Esophagus muscularis mucosa (tissue), 4 donors: ENCODE measurements at regions not wholly inside any gene's neighbourhood (a gene's known extent, or its start where the extent isn't known, plus 50 kb on each side); places are given as distances from the start of the nearest gene placed in this dataset.

Source experiments
- DNase-seq: peaks from one replicate; pipeline ENCODE4 v3.0.0-alpha.2; 2017; ENCODE audit errors: extremely low spot score
- H3K27ac ChIP-seq, 4 donors: fragments of 200-600 bp; sonication (generic); replicated peaks in 1 of 4; 1 replicate in 3 of 4; 2 replicates in 1 of 4; pipeline ENCODE4 v1.5.1; 2016 to 2019; ENCODE audit warnings: mild to moderate bottlenecking in 1 of 4
- H3K27me3 ChIP-seq, 4 donors: fragments of 200-600 bp; sonication (generic); one replicate each; pipeline versions ENCODE4 v1.5.1 to v1.6.0; 2016 to 2019
- H3K36me3 ChIP-seq, 4 donors: fragments of 200-600 bp; sonication (generic); one replicate each; pipeline ENCODE4 v1.5.1; 2016 to 2019
- H3K4me1 ChIP-seq, 4 donors: fragments of 200-600 bp; sonication (generic); one replicate each; pipeline ENCODE4 v1.5.1; 2016 to 2019
- H3K4me3 ChIP-seq, 4 donors: fragments of 200-600 bp; sonication (generic); 1 replicate in 2 of 4; 2 replicates in 2 of 4; pipeline ENCODE4 v1.5.1; 2016 to 2019; ENCODE audit warnings: mild to moderate bottlenecking in 4 of 4, moderate library complexity in 1 of 4
- H3K9me3 ChIP-seq, 4 donors: fragments of 200-600 bp; sonication (generic); 1 replicate in 3 of 4; 2 replicates in 1 of 4; pipeline ENCODE4 v1.5.1; 2016 to 2019
- CTCF ChIP-seq, 3 experiments: fragments of 200-600 bp in 2 of 3; fragments of 450-650 bp in 1 of 3; sonication (generic) in 2 of 3; IDR thresholded peaks; one replicate each; pipeline ENCODE4 v1.5.1; 2017 to 2019; ENCODE audit warnings: antibody characterized with exemption in 3 of 3, mild to moderate bottlenecking in 2 of 3, moderate library complexity in 1 of 3
- EP300 ChIP-seq: sonication (generic); formaldehyde crosslinking; IDR thresholded peaks from one replicate; pipeline ENCODE4 v1.6.1; 2017; ENCODE audit warnings: antibody characterized with exemption
- POLR2A ChIP-seq: fragments of 450-650 bp; IDR thresholded peaks from one replicate; pipeline ENCODE4 v1.6.1; 2017; ENCODE audit warnings: antibody characterized with exemption, moderate library complexity, mild to moderate bottlenecking, low read depth
- POLR2AphosphoS5 ChIP-seq, 2 donors: sonication (generic); formaldehyde crosslinking; IDR thresholded peaks; one replicate each; pipeline ENCODE4 v1.6.1; 2017; ENCODE audit warnings: antibody characterized with exemption in 2 of 2
- WGBS: methylation state at CpG from one replicate; pipeline ENCODE4 v1.1.5; 2018; 5-methylcytosine and 5-hydroxymethylcytosine counted together
- intact Hi-C: fragments of 100-400 bp; cut with DNase I; formaldehyde crosslinking; loops from one replicate; pipeline ENCODE4 v1.15.1; 2023

GRCh38 chr2:128792476-128793054 lies 473.9 kb upstream of the HS6ST1 start:
- H3K36me3 ChIP-seq = no peaks in the 10 kb centered on the region
- no peak for DNase-seq
- no peak for TF ChIP-seq CTCF (IDR thresholded peaks at IDR 0.05)
- no peak for TF ChIP-seq POLR2AphosphoS5 (IDR thresholded peaks at IDR 0.05)
- TF ChIP-seq POLR2A = no peak
- TF ChIP-seq EP300 = no peak
- H3K27ac ChIP-seq = no peak overlapping the region
- intact Hi-C loops = no loop called here
- H3K4me1 ChIP-seq = no peaks in the 10 kb centered on the region
- no peak overlapping the region for H3K4me3 ChIP-seq
- peaks cover 0 to 12% (median 0%) of the 10 kb centered on the region in 4 donors for H3K27me3 ChIP-seq
- no peaks in the 10 kb centered on the region for H3K9me3 ChIP-seq
- WGBS = 83% methylated on average over 7 of the region's 7 CpGs

GRCh38 chr2:128793404-128793803 lies 474.7 kb upstream of the HS6ST1 start:
- Histone ChIP-seq H3K9me3 (no peaks in the 10 kb centered on the region), H3K36me3 (no peaks in the 10 kb centered on the region), H3K27ac (no peak overlapping the region), H3K27me3 (peaks cover 0 to 12% (median 0%) of the 10 kb centered on the region in 4 donors), H3K4me1 (peaks cover 0 to 1% (median 0%) of the 10 kb centered on the region in 4 donors), H3K4me3 (no peak overlapping the region)
- 70% methylated on average over 4 of the region's 6 CpGs for WGBS
- TF ChIP-seq POLR2AphosphoS5 (IDR thresholded peaks at IDR 0.05) = no peak
- TF ChIP-seq POLR2A = no peak
- no peak for TF ChIP-seq EP300
- TF ChIP-seq CTCF (IDR thresholded peaks at IDR 0.05) = no peak
- intact Hi-C loops = no loop called here
- DNase-seq = no peak

GRCh38 chr2:128794285-128794684 lies 475.6 kb upstream of the HS6ST1 start:
- Histone ChIP-seq H3K36me3 (no peaks in the 10 kb centered on the region), H3K27me3 (peaks cover 0 to 12% (median 0%) of the 10 kb centered on the region in 4 donors), H3K4me3 (no peak overlapping the region), H3K27ac (no peak overlapping the region), H3K4me1 (peaks cover 0 to 7% (median 0%) of the 10 kb centered on the region in 4 donors), H3K9me3 (no peaks in the 10 kb centered on the region)
- DNase-seq = no peak
- no peak for TF ChIP-seq POLR2A
- no peak for TF ChIP-seq CTCF (IDR thresholded peaks at IDR 0.05)
- no peak for TF ChIP-seq POLR2AphosphoS5 (IDR thresholded peaks at IDR 0.05)
- no peak for TF ChIP-seq EP300
- intact Hi-C loops = no loop called here
- WGBS = 93% methylated on average over 5 of the region's 6 CpGs

GRCh38 chr2:128796321-128796720 lies 477.7 kb upstream of the HS6ST1 start:
- WGBS = 71% methylated on average over 4 of the region's 4 CpGs

More at GRCh38 chr2:128796321-128796720, 477.7 kb upstream of the HS6ST1 start:
- no peak overlapping the region for H3K27ac ChIP-seq
- DNase-seq = no peak
- peaks cover 0 to 5% (median 0%) of the 10 kb centered on the region in 4 donors for H3K27me3 ChIP-seq
- H3K36me3 ChIP-seq = no peaks in the 10 kb centered on the region
- peaks cover 0 to 7% (median 0%) of the 10 kb centered on the region in 4 donors for H3K4me1 ChIP-seq
- no peak for TF ChIP-seq POLR2AphosphoS5 (IDR thresholded peaks at IDR 0.05)
- TF ChIP-seq POLR2A = no peak
- no peak for TF ChIP-seq EP300
- TF ChIP-seq CTCF (IDR thresholded peaks at IDR 0.05) = no peak
- intact Hi-C loops = no loop called here
- no peaks in the 10 kb centered on the region for H3K9me3 ChIP-seq
- H3K4me3 ChIP-seq = no peak overlapping the region
